GM12872 (cell line): ENCODE measurements at regions not wholly inside any gene's neighbourhood (a gene's known extent, or its start where the extent isn't known, plus 50 kb on each side); places are given as distances from the start of the nearest gene placed in this dataset.

Experiments used
- TF ChIP-seq, protein P1 (sequence below): IDR thresholded peaks from 3 replicates; pipeline ENCODE4 v1.5.1; 2011; ENCODE audit warnings: low read depth, mild to moderate bottlenecking, low read length, moderate library complexity; ENCODE audit not compliant: insufficient read depth

DNA sequence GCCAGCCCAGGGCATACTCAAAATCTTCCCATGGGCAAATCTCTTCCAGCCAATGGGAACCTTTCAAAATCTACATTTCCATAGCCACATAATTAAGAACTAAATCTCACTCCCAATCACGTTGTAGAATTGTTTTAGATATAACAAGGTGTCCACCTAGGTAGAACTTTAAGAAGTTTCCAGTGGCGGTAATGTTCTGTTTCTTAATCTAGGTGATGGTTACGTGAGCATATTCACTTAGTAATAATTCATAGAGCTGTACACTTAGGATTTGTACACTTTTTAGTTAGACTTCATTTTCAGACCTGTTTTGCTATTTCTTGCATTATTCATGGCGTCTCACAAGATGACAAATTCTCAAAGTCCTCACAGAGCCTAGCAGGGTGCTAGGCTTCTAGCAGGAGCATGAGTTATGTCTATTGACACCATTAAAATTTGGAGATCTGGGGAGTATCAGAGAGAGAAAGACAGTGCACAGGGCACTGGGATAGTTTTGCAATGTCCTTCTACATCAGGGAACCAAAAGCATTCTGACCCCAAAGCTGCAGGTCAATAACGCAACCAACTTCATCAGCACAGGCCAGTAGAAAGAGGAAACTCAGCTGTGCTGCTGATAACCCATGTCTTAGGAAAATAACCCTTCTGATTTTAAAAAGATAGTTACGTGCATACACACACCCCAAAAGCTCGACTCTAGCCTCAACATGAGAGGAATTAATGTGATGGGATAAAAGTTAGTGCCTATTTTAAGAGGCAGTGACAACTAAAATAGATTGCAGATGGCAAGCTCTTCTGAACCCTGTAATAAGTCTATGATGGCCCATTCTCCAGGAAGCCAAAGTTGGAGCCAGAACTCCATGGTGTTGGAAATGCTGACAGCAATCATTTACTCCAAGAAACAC, 518.1 kb upstream of the JARID2 start:
- TF ChIP-seq, protein P1, sequence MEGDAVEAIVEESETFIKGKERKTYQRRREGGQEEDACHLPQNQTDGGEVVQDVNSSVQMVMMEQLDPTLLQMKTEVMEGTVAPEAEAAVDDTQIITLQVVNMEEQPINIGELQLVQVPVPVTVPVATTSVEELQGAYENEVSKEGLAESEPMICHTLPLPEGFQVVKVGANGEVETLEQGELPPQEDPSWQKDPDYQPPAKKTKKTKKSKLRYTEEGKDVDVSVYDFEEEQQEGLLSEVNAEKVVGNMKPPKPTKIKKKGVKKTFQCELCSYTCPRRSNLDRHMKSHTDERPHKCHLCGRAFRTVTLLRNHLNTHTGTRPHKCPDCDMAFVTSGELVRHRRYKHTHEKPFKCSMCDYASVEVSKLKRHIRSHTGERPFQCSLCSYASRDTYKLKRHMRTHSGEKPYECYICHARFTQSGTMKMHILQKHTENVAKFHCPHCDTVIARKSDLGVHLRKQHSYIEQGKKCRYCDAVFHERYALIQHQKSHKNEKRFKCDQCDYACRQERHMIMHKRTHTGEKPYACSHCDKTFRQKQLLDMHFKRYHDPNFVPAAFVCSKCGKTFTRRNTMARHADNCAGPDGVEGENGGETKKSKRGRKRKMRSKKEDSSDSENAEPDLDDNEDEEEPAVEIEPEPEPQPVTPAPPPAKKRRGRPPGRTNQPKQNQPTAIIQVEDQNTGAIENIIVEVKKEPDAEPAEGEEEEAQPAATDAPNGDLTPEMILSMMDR, result no peak

DNA sequence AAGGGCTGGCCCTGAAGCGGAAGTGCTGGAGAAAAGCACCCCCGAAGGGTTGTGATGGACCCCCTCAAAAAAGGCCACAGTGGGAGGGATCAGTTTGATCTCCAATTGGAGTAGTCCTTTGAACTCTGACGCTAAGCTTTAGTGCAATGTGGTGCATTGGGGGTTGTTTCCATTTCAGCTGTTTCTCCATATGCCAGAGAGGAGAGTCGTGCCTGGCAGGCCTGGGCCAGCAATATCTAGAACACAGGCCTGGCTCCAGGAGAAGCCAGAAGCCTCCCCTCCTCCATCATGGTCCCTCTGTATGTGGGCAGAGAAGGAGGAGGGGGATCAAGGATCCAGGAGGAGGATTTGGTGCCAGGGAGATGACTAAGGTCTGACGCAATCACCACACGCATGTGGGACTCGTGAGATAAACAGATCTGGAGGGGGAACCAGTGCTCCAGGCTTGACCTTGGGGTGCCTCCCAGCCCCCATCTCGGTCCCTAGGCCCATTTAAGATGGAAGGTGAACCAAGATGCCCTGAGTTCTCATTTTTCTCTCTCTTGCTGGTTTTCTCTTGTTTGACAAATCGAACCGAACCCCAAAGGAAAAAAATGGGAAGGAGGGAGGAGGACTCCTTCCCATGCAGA, 517.4 kb upstream of the JARID2 start:
- TF ChIP-seq, protein P1, result no peak

DNA sequence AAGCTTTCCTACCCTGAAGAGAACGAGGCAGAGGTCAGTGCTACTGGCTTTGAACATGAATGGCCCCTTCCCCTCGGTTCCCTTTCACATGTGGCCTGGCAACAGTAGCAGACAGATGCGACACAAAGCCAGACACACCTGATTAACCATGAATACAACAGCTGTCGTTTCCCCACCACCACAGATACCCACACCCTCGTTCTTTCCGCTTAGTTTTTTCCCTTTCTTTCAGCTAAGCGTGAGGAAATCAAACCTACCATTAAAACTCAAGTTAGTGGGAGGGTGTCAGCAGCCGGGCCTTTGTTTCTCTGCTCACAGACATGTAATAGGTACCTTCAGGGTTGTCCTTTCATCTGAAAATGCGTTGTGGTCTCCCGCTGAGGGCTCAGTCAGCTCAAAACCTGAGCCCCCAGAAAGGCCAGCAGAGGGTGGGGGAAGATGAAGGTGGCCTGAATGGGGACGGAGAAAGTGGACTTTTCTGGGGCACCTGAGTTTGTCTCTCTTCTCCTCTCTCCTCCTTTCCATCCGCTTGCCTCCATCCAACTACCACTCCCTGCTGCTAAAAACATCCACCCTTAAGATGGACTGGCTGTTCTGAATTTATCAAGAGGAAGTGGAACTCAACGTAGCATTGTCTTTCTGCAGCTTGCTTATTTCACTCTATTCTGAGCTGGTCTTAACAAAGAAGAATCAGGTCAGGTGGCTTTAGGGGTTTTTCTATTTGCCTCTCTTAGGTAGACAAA, 516.6 kb upstream of the JARID2 start:
- TF ChIP-seq, protein P1, result no peak

DNA sequence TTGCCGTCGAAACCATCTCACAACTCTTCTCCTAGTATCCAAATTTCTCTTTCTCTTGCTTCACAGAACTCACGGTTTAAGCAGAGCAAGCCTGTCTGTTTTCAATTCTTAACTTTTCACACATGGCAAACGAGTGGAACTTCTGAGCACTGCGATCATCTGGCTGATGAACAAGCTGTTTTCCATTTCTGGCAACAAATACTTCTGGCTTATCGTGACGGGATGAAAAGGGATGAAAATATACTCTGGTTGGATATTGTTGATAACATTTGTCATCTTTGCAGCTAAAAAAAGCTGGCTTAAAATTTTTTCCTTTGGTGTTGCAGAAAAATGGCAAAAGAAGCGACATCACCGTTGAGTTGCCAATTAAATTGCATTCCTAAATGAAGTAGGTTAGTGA, 515.2 kb upstream of the JARID2 start:
- TF ChIP-seq, protein P1, result no peak

DNA sequence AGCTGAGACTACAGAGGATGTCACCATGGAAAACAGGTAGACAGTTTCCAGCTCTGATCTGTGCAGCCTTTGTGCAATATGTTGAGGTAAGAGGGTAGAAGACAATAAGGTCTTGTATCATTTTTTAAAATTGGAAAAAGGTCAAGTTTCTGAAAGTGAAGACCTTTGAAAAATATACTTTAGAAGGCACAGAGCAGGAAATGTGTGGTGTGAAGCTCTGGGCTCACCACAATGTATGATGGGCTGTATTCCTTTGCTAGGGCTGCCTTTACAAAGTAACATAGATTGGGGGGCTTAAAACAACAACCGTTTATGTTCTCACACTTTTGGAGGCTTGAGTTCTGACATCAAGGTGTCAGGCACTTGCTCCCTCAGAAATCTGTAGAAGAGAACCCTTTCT, 514.3 kb upstream of the JARID2 start:
- TF ChIP-seq, protein P1, result no peak

DNA sequence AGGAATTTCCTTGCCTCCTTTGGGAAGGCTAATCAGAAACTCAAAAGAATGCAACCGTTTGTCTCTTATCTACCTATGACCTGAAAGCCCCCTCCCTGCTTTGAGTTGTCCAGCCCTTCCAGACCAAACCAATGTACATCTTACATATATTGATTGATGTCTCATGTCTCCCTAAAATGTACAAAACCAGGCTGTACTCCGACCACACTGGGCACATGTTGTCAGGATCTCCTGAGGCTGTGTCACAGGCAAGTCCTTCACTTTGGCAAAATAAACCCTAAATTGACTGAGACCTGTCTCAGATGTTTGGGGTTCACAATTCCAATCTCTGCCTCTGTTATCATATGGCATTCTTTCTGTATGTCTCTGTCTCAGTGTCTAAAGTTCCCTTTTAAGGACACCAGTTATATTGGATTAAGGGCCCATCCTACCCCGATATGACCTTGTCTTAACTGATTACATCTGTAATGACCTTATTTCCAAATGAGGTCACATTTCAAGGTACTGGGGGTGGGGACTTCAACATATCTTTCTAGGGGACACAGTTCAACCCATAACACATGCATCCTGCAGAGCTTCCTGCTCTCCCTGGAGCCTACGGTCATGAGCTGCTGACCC, 513.5 kb upstream of the JARID2 start:
- TF ChIP-seq, protein P1, result no peak
